AG04449 (cell line): ENCODE measurements at regions not wholly inside any gene's neighbourhood (a gene's known extent, or its start where the extent isn't known, plus 50 kb on each side); places are given as distances from the start of the nearest gene placed in this dataset.
"Not testable (repeated sequence)": the region's sequence is repeated elsewhere in the genome, so short reads cannot be mapped to it uniquely, and the experiment has no call there.

Experiments
- CTCF ChIA-PET: fragments of 350-600 bp; formaldehyde crosslinking; extraction: SDS; loops from one replicate; lab custom pipeline; 2021; ENCODE audit warnings: antibody characterized with exemption; lab: Yijun Ruan, JAX
- POLR2A ChIA-PET: fragments of 400-600, 350-600 bp; formaldehyde crosslinking; extraction: SDS; loops from one replicate; lab custom pipeline; 2020; ENCODE audit warnings: antibody characterized with exemption, inconsistent platforms; lab: Yijun Ruan, JAX
- DNase-seq: peaks from one replicate; pipeline ENCODE4 v3.0.0-alpha.2; 2010; ENCODE audit warnings: low read depth, low spot score
- H3K4me3 ChIP-seq: 2 replicates; pipeline ENCODE4 v1.5.1; 2011; ENCODE audit warnings: low read depth, mild to moderate bottlenecking, control low read depth, low read length
- CTCF ChIP-seq: IDR thresholded peaks from one replicate; pipeline ENCODE4 v1.5.1; 2011; ENCODE audit warnings: mild to moderate bottlenecking, moderate library complexity, low read length, control low read depth, inconsistent platforms; ENCODE audit not compliant: insufficient read depth; ENCODE audit errors: missing control alignments

- ChIA-PET CTCF (no interaction called here), POLR2A (no interaction called here)
- TF ChIP-seq CTCF = no peak
- H3K4me3 ChIP-seq = no peak overlapping the region
- DNase-seq = no peak
Observed at GRCh38 chr12:102326982-102327381, 129.3 kb upstream of the PMCH start.

- H3K4me3 ChIP-seq, POLR2A ChIA-PET, DNase-seq, CTCF ChIA-PET: not testable (repeated sequence)
Observed at GRCh38 chr12:102325108-102325507, 127.5 kb upstream of the PMCH start.

DNA sequence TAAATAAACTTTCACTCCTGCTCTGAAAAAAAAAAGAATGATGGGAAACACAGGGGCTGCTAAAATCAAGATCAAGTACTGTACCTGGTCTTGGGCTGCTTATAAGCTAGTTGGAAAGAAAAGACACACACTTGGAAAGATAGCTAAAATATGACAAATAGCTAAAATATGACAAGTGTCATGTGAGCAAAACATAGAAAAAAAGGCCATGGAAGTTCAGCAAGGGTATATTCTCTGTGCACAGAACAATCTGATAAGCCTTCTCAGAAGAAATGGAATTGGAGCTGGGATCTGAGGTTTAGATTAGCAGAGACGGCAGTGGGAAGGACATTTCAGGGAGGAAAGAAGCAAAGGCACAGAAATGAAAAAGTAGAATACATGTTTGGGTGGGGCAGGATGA lies 126.2 kb upstream of the PMCH start:
- POLR2A ChIA-PET = no interaction called here
- CTCF ChIA-PET = no interaction called here
- DNase-seq = no peak
- no peak for TF ChIP-seq CTCF
- no peak overlapping the region for H3K4me3 ChIP-seq

- H3K4me3 ChIP-seq = no peak overlapping the region
- TF ChIP-seq CTCF = no peak
- DNase-seq = no peak
- CTCF ChIA-PET = no interaction called here
- POLR2A ChIA-PET = no interaction called here
Observed at GRCh38 chr12:102322254-102322653, 124.6 kb upstream of the PMCH start.

DNA sequence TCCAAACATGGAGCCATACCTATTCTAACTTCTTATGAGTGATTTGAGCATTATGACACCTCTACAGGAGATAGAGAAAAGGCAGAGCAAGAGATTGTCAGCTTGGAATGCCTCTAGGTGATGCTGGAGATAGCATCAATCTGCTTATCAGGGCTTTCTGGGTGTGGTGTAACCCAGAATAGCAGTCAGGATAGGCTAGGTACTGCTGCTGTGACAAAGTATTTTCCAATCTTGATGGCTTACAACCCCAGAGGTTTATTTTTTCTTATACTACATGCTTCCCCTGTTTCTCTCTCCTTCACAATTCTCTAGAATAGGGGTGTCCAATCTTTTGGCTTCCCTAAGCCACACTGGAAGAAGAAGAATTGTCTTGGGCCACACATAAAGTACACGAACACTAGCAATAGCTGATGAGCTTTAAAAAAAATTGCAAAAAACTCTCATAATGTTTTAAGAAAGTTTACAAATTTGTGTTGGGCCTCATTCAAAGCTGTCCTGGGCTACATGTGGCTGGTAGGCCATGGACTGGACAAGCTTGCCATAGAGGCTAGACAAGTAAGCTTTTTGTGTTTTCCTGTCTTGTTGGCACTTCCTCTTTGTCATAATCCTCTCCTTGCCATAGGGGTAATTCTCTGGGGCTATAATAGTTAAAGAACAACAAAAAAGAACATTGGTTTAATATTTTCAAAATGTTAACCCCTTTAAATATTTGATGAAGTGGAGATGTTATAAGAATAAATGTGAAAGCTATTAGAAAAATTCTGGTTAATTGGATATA lies 123.9 kb upstream of the PMCH start:
- no peak for TF ChIP-seq CTCF
- POLR2A ChIA-PET = no interaction called here

DNA sequence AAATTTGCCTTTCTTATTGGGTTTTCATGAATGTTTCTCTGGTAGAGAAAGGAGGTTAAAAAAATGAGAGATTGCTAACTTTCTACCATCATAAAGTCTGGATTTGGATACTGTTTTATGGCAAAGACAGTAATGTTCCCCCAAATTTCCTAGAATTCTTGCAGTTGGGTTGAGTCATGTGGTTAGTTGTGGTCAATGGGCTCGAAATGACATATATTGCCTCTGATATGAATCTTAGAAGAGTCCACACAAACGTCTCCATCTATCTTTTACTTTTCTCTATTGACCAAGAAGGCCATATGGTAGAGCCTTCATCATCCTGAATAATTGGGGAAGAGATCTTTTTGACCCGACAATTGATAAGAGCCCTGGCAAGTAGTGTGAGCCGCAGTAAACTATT lies 119.5 kb upstream of the PMCH start:
- H3K4me3 ChIP-seq = no peak overlapping the region
- no peak for DNase-seq
- CTCF ChIA-PET = no interaction called here
- TF ChIP-seq CTCF = no peak
- POLR2A ChIA-PET = no interaction called here

More for the DNA sequence above, 123.9 kb upstream of the PMCH start:
- no peak for DNase-seq
- H3K4me3 ChIP-seq = no peak overlapping the region
- CTCF ChIA-PET = no interaction called here

- POLR2A ChIA-PET = no interaction called here
- DNase-seq = no peak
- CTCF ChIA-PET = no interaction called here
- no peak for TF ChIP-seq CTCF
- H3K4me3 ChIP-seq = no peak overlapping the region
Observed at GRCh38 chr12:102316723-102317122, 119.1 kb upstream of the PMCH start.
